ENCODE measurements at regions not wholly inside any gene's neighbourhood (a gene's known extent, or its start where the extent isn't known, plus 50 kb on each side); places are given as distances from the start of the nearest gene placed in this dataset.

DNA sequence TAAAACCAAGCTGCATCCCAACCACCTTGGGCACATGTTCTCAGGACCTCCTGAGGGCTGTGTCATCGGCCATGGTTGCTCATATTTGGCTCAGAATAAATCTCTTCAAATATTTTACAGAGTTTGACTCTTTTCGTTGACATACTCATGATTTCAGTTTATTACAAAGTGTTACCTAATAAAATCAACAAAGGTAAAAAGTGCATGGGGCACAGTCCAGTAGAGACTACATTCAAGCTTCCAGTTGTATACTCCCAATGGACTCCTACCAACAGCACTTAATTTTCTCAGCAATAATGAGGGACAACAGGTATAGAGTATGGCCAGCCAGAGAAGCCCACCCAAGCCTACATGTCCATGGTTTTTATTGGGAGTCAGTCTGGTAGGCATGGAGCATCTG, 347.9 kb upstream of the FAT3 start:
- TF ChIP-seq, protein P1, sequence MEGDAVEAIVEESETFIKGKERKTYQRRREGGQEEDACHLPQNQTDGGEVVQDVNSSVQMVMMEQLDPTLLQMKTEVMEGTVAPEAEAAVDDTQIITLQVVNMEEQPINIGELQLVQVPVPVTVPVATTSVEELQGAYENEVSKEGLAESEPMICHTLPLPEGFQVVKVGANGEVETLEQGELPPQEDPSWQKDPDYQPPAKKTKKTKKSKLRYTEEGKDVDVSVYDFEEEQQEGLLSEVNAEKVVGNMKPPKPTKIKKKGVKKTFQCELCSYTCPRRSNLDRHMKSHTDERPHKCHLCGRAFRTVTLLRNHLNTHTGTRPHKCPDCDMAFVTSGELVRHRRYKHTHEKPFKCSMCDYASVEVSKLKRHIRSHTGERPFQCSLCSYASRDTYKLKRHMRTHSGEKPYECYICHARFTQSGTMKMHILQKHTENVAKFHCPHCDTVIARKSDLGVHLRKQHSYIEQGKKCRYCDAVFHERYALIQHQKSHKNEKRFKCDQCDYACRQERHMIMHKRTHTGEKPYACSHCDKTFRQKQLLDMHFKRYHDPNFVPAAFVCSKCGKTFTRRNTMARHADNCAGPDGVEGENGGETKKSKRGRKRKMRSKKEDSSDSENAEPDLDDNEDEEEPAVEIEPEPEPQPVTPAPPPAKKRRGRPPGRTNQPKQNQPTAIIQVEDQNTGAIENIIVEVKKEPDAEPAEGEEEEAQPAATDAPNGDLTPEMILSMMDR (IDR thresholded peaks at IDR 0.05) = no peak
- TF ChIP-seq POLR2AphosphoS5 (IDR thresholded peaks at IDR 0.05) (no peak), EP300 (IDR thresholded peaks at IDR 0.05) (no peak), POLR2A (IDR thresholded peaks at IDR 0.05) (no peak)
